ENCODE measurements at regions not wholly inside any gene's neighbourhood (a gene's known extent, or its start where the extent isn't known, plus 50 kb on each side); places are given as distances from the start of the nearest gene placed in this dataset.

DNA sequence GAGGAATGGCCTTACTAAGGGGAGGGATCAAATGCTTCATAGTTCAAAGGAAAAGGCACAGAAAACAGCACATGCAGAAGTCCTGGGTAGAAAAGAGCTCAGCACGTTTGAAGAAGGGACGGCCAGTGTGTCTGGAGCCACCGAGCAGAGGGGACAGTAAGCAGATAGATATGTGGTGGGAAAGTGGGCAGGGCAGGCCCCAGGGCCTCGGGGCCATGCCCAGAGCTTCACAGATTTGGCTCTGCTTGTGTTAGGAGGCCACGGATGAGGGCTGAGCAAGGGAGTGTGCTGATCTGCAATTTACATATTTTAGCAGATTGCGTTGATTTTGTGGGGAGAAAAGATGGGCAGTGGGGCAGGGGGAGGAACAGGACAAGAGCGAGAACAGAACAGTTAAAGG is 343.1 kb downstream of the LPIN1 start:
- DNase-seq (ENCODE audit: low read depth in 1 of 2, low spot score in 1 of 2) (no peak), FAIRE-seq (no peak), ATAC-seq (no peak)
- H3K9me3 ChIP-seq, result 0 out of 3 replicates have a peak, but pooled peaks cover 2% of the 10 kb centered on the region
- no peak overlapping the region for H3K4me3 ChIP-seq
- 38% methylated on average over 7 of the region's 7 CpGs for WGBS (ENCODE audit: missing lambda C conversion rate)
- POLR2A ChIA-PET, result no interaction called here
- TF ChIP-seq JUNB (IDR thresholded peaks at IDR 0.05), result no peak
- TF ChIP-seq, protein P1, sequence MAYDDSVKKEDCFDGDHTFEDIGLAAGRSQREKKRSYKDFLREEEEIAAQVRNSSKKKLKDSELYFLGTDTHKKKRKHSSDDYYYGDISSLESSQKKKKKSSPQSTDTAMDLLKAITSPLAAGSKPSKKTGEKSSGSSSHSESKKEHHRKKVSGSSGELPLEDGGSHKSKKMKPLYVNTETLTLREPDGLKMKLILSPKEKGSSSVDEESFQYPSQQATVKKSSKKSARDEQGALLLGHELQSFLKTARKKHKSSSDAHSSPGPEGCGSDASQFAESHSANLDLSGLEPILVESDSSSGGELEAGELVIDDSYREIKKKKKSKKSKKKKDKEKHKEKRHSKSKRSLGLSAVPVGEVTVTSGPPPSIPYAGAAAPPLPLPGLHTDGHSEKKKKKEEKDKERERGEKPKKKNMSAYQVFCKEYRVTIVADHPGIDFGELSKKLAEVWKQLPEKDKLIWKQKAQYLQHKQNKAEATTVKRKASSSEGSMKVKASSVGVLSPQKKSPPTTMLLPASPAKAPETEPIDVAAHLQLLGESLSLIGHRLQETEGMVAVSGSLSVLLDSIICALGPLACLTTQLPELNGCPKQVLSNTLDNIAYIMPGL (CRISPR knock-in tag; IDR thresholded peaks at IDR 0.05; ENCODE audit: borderline replicate concordance), result no peak
- no peak overlapping the region for H3K4me2 ChIP-seq
- peaks cover 30% of the 10 kb centered on the region for H3K4me1 ChIP-seq
- CTCF ChIA-PET, result no interaction called here
- peak overlapping the region in 1 of 2 experiments; percentile 4; a peak in 1 of 6 replicates for H3K27ac ChIP-seq

GRCh38 chr2:12090072-12090471 is 343.6 kb downstream of the LPIN1 start:
- peak overlapping the region; percentile 10; the same call in 1 of the 3 replicates for H3K4me2 ChIP-seq
- TF ChIP-seq CBX2 (IDR thresholded peaks at IDR 0.05; ENCODE audit: borderline replicate concordance, low read depth) (no peak), MAFK (IDR thresholded peaks at IDR 0.05; ENCODE audit: partially characterized antibody) (peak; percentile 75)
- ATAC-seq (no peak), DNase-seq (ENCODE audit: low read depth in 1 of 2, low spot score in 1 of 2) (no peak), FAIRE-seq (no peak)
- ChIA-PET POLR2A (no interaction called here), CTCF (no interaction called here)
- 69% methylated on average over 3 of the region's 3 CpGs for WGBS (ENCODE audit: missing lambda C conversion rate)
- H3K27ac ChIP-seq, result no peak overlapping the region
- no peak overlapping the region for H3K4me3 ChIP-seq
- 0 out of 3 replicates have a peak, but pooled peaks cover 2% of the 10 kb centered on the region for H3K9me3 ChIP-seq
- H3K4me1 ChIP-seq, result peaks cover 30% of the 10 kb centered on the region

DNA sequence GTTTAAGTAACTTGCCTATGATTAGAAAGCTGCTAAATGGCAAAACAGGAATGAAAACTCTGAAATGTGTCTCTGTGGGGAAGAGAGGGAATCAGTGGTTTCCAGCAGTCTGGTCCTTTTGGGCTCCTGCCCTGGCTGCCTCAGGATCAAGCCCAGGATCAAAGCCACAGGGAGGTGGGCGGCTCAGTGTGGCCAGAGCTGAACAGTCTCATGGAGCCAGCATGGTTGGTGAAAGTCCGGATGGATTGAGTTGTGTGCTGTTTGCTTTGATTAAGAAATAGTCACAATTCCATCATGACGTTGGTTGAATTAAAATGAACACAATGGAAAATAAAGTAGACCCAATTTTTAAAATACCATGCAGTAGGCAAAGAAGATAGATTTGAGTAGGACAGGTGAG is 344.2 kb downstream of the LPIN1 start:
- 0 out of 3 replicates have a peak, but pooled peaks cover 2% of the 10 kb centered on the region for H3K9me3 ChIP-seq
- no peak for FAIRE-seq
- no peak for TF ChIP-seq PBX3 (IDR thresholded peaks at IDR 0.05)
- TF ChIP-seq GATA3 (IDR thresholded peaks at IDR 0.05; ENCODE audit: borderline replicate concordance), result no peak
- TF ChIP-seq REST (IDR thresholded peaks at IDR 0.05), result no peak
- no peak for TF ChIP-seq ZSCAN20 (CRISPR knock-in tag; IDR thresholded peaks at IDR 0.05)
- TF ChIP-seq BHLHE40 (IDR thresholded peaks at IDR 0.05; ENCODE audit: low read depth, low read length), result no peak
- TF ChIP-seq ZFP36 (IDR thresholded peaks at IDR 0.05; ENCODE audit: borderline replicate concordance, partially characterized antibody), result no peak
- no peak for TF ChIP-seq HOXB5 (CRISPR knock-in tag; IDR thresholded peaks at IDR 0.05)
- TF ChIP-seq FOXS1 (CRISPR knock-in tag; IDR thresholded peaks at IDR 0.05), result no peak
- TF ChIP-seq JUN (IDR thresholded peaks at IDR 0.05), result no peak
- no peak for TF ChIP-seq SREBF2 (IDR thresholded peaks at IDR 0.05)
- TF ChIP-seq CEBPB (IDR thresholded peaks at IDR 0.05), result no peak
- no peak for TF ChIP-seq POLR2AphosphoS2 (conservative IDR thresholded peaks at IDR 0.05; ENCODE audit: low read length)
- no peak for TF ChIP-seq ZC3H11A (IDR thresholded peaks at IDR 0.05)
- no peak for TF ChIP-seq EP300 (IDR thresholded peaks at IDR 0.05)
- no peak for TF ChIP-seq RFX5 (IDR thresholded peaks at IDR 0.05)
- TF ChIP-seq NR3C1 (IDR thresholded peaks at IDR 0.05), result no peak
- TF ChIP-seq CBX2 (IDR thresholded peaks at IDR 0.05; ENCODE audit: borderline replicate concordance, low read depth), result no peak
- ChIA-PET CTCF (no interaction called here), POLR2A (no interaction called here)
- H3K4me3 ChIP-seq, result no peak overlapping the region
- WGBS (ENCODE audit: missing lambda C conversion rate), result 8% methylated on average over 3 of the region's 3 CpGs
- H3K27ac ChIP-seq, result 0 out of 6 replicates have a peak overlapping the region, but pooled peaks of 1 of the 2 experiments have one; percentile 3
- DNase-seq (ENCODE audit: low read depth in 1 of 2, low spot score in 1 of 2), result no peak
- ATAC-seq, result no peak
- H3K4me1 ChIP-seq, result peaks cover 30% of the 10 kb centered on the region
- H3K4me2 ChIP-seq, result peak overlapping the region; percentile 10; the same call in 2 of the 3 replicates

Measured in A549 (cell line).